K562 (cell line): ENCODE measurements at regions not wholly inside any gene's neighbourhood (a gene's known extent, or its start where the extent isn't known, plus 50 kb on each side); places are given as distances from the start of the nearest gene placed in this dataset.

Experiments used
- E2F1 ChIP-seq: sonication (generic); formaldehyde crosslinking; IDR thresholded peaks from 2 replicates; pipeline ENCODE4 v1.8.1; 2023; ENCODE audit warnings: mild to moderate bottlenecking, missing genetic modification reagents, moderate library complexity
- RERE ChIP-seq: sonication (generic); formaldehyde crosslinking; IDR thresholded peaks from 2 replicates; pipeline ENCODE4 v1.8.0; 2023; ENCODE audit warnings: missing genetic modification reagents, mild to moderate bottlenecking, borderline replicate concordance
- ZBED1 ChIP-seq: IDR thresholded peaks from 2 replicates; pipeline ENCODE4 v1.6.1; 2014

- TF ChIP-seq RERE (no peak), E2F1 (no peak), ZBED1 (no peak)
- TF ChIP-seq, all 486 proteins: peak for 0
Observed at GRCh38 chr1:87707411-87707810, 378.7 kb downstream of the LMO4 start (continued).
